ENCODE measurements at regions not wholly inside any gene's neighbourhood (a gene's known extent, or its start where the extent isn't known, plus 50 kb on each side); places are given as distances from the start of the nearest gene placed in this dataset.
A peak's percentile ranks its signal among the peaks of the same experiment; 100 is the strongest.

DNA sequence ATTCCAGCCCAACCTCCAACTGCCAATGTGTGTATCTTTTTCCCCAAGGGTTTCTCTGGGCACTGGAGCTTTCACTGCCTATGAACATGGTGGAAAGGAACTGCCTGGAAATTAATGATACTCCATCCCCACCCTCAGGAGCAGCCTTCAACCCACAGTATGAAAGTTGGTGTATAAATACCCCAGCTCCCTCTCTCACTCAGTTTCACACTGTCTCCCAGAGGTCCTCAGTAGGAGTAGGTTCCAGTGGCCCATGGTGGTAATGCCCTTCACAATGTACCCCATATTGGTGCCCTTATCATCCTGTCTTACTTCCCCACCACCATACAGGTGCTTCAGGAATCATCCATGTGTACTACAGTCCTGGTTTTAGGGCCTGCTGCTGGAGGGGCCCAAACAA is 462.6 kb downstream of the MIAT start:
- Histone ChIP-seq H3K4me1 (ENCODE audit: insufficient read depth) (no peaks in the 10 kb centered on the region), H3K4me3 (no peak overlapping the region), H3K27me3 (no peaks in the 10 kb centered on the region), H3K9me3 (peaks cover 0 to 4% of the 10 kb centered on the region in 2 donors), H3K27ac (no peak overlapping the region), H3K36me3 (no peaks in the 10 kb centered on the region)
- intact Hi-C loops (cut with DNase I) = no loop called here
- TF ChIP-seq EP300 (IDR thresholded peaks at IDR 0.05) (no peak), POLR2A (IDR thresholded peaks at IDR 0.05) (no peak)
- TF ChIP-seq, protein P1, sequence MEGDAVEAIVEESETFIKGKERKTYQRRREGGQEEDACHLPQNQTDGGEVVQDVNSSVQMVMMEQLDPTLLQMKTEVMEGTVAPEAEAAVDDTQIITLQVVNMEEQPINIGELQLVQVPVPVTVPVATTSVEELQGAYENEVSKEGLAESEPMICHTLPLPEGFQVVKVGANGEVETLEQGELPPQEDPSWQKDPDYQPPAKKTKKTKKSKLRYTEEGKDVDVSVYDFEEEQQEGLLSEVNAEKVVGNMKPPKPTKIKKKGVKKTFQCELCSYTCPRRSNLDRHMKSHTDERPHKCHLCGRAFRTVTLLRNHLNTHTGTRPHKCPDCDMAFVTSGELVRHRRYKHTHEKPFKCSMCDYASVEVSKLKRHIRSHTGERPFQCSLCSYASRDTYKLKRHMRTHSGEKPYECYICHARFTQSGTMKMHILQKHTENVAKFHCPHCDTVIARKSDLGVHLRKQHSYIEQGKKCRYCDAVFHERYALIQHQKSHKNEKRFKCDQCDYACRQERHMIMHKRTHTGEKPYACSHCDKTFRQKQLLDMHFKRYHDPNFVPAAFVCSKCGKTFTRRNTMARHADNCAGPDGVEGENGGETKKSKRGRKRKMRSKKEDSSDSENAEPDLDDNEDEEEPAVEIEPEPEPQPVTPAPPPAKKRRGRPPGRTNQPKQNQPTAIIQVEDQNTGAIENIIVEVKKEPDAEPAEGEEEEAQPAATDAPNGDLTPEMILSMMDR (IDR thresholded peaks at IDR 0.05) = no peak
- no peak for DNase-seq

DNA sequence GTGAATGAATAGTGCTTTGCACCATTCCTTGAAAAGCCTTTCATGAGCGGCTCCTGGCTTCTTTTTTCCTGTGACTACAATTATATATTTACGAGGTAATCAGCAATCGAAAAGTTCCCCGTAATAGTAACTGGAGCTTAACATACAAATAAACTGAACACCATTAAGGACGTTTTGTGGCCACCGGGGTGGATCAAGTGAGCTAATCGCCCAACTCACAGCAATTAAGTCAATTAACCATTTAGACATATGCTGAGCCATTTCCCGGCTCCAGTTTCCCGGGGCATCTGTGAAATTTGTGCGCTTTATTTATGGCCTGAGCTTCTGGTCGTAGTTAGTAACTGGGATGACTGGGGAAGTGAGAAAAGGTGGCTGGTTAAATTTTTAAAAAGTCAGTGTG is 465.2 kb downstream of the MIAT start:
- Histone ChIP-seq H3K27ac (no peak overlapping the region), H3K36me3 (no peaks in the 10 kb centered on the region), H3K27me3 (no peaks in the 10 kb centered on the region), H3K9me3 (peaks cover 0 to 4% of the 10 kb centered on the region in 2 donors), H3K4me1 (ENCODE audit: insufficient read depth) (no peaks in the 10 kb centered on the region), H3K4me3 (no peak overlapping the region)
- TF ChIP-seq POLR2A (IDR thresholded peaks at IDR 0.05) (no peak), EP300 (IDR thresholded peaks at IDR 0.05) (no peak)
- no peak for DNase-seq
- intact Hi-C loops (cut with DNase I) = no loop called here
- WGBS, 3 donors = 84 to 89% (median 85%) methylated on average over 11 of the region's 11 CpGs

DNA sequence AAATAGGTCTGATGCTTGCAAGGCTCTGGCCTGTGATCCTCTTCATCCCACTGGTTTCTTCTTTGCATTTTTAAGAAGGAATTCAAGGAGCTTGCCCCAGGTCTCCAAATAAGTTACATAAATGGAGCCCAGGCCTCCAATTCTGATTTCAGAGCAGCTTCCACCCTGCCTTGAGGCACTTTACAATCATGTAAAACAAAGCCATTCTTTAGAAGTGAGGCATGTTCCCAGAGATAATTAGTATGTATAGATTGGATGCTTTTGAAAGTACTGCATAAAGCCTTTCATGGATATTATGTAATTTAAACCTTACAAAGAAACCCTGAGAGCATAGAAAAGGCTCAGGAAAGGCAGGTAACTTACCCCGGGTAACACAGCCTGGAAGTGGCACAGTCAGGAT is 466.5 kb downstream of the MIAT start:
- 82 to 94% (median 83%) methylated on average over 1 of the region's 1 CpG for WGBS, 3 donors
- intact Hi-C loops (cut with DNase I) = no loop called here
- no peaks in the 10 kb centered on the region for H3K27me3 ChIP-seq
- no peak overlapping the region for H3K4me3 ChIP-seq
- DNase-seq = no peak
- no peaks in the 10 kb centered on the region for H3K4me1 ChIP-seq (ENCODE audit: insufficient read depth)
- TF ChIP-seq EP300 (IDR thresholded peaks at IDR 0.05) (no peak), POLR2A (IDR thresholded peaks at IDR 0.05) (no peak)
- TF ChIP-seq, protein P1 (IDR thresholded peaks at IDR 0.05) = no peak
- H3K27ac ChIP-seq = no peak overlapping the region
- peaks cover 0 to 4% of the 10 kb centered on the region in 2 donors for H3K9me3 ChIP-seq
- H3K36me3 ChIP-seq = no peaks in the 10 kb centered on the region

DNA sequence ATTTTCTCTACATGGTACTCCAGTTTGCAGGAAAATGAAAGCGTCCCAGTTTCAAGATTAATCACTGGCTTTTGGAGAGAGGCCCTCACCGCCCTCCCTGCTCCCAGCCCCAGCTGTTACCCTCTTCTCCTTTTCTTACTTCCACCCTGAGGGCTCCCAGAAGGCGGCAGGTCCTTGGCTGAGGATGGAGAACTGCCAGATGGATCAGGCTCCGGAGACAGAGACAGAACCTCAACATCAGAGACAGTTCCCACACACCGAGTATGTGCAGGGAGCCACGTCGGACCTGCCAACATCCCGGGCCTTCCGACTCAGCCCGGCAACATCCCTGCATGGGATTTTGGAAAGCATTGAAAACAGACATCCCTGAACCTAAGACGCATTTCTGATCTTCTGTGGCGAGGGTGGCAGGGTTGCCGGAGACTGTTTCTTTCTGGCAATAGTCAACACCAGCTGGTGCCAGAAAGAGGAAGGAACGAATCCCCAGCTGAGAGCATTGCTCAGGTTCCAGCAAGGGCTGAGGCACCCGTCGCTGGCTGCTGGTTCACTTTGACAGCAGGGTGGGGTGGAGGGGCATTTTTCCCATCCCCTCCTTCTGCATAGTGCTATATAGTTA is 467.1 kb downstream of the MIAT start:
- Histone ChIP-seq H3K27me3 (no peaks in the 10 kb centered on the region), H3K27ac (peak overlapping the region in 1 of 2 donors; percentile 12), H3K36me3 (no peaks in the 10 kb centered on the region), H3K4me3 (no peak overlapping the region), H3K4me1 (ENCODE audit: insufficient read depth) (no peaks in the 10 kb centered on the region), H3K9me3 (peaks cover 0 to 4% of the 10 kb centered on the region in 2 donors)
- intact Hi-C loops (cut with DNase I) = no loop called here
- TF ChIP-seq, protein P1 (IDR thresholded peaks at IDR 0.05) = no peak
- no peak for TF ChIP-seq EP300 (IDR thresholded peaks at IDR 0.05)
- no peak for TF ChIP-seq POLR2A (IDR thresholded peaks at IDR 0.05)
- WGBS, 3 donors = 9 to 20% (median 19%) methylated on average over 16 of the region's 16 CpGs
- peak in 3 of 5 donors; percentile 36 to 47 (median 41) for DNase-seq

DNA sequence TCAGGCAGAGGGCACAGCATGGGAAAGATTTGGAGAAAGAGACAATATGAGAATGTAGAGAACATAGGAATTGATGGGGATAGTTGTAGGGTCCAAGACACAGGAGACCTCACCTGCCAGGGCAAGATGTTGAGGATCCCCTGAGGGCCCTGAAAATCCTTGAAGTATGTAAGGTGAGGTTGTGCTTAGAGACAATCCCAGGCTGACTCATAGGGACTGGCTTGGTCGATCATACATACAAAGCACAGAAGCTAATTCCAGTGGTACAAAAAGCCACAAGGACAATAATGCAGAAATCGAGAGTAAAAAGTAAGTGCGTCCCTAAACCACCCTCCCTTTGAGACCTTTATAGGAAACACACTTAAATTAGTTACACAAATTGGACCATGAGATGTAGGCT is 468.2 kb downstream of the MIAT start:
- Histone ChIP-seq H3K36me3 (no peaks in the 10 kb centered on the region), H3K4me1 (ENCODE audit: insufficient read depth) (no peaks in the 10 kb centered on the region), H3K27me3 (no peaks in the 10 kb centered on the region), H3K4me3 (no peak overlapping the region), H3K9me3 (no peaks in the 10 kb centered on the region), H3K27ac (no peak overlapping the region)
- TF ChIP-seq POLR2A (IDR thresholded peaks at IDR 0.05) (no peak), EP300 (IDR thresholded peaks at IDR 0.05) (no peak)
- TF ChIP-seq, protein P1 (IDR thresholded peaks at IDR 0.05) = no peak
- DNase-seq = no peak
- 88 to 93% (median 92%) methylated on average over 3 of the region's 3 CpGs for WGBS, 3 donors
- intact Hi-C loops (cut with DNase I) = no loop called here
